GM12892 (cell line): ENCODE measurements at regions not wholly inside any gene's neighbourhood (a gene's known extent, or its start where the extent isn't known, plus 50 kb on each side); places are given as distances from the start of the nearest gene placed in this dataset.

Experiments
- POLR2A ChIP-seq: IDR thresholded peaks from 2 replicates; pipeline ENCODE4 v1.6.1; 2011; ENCODE audit warnings: low read depth, low read length, control low read depth
- POLR2AphosphoS5 ChIP-seq: IDR thresholded peaks from 2 replicates; pipeline ENCODE4 v1.6.1; 2011; ENCODE audit warnings: low read depth, low read length, control low read depth

- TF ChIP-seq POLR2A = no peak
- no peak for TF ChIP-seq POLR2AphosphoS5
Observed at GRCh38 chr2:67164771-67165522, 232.2 kb upstream of the ETAA1 start.
